DND-41 (cell line): ENCODE measurements at regions not wholly inside any gene's neighbourhood (a gene's known extent, or its start where the extent isn't known, plus 50 kb on each side); places are given as distances from the start of the nearest gene placed in this dataset.

ENCODE experiments used
- CTCF ChIP-seq: IDR thresholded peaks from 2 replicates; pipeline ENCODE4 v1.5.1; 2012; ENCODE audit warnings: borderline replicate concordance, low read length, moderate library complexity, mild to moderate bottlenecking; ENCODE audit not compliant: poor library complexity, severe bottlenecking; ENCODE audit errors: extremely low read depth
- EZH2 ChIP-seq: IDR thresholded peaks from 3 replicates; pipeline ENCODE4 v1.6.1; 2012; ENCODE audit warnings: borderline replicate concordance, low read depth, mild to moderate bottlenecking, moderate library complexity, low read length, inconsistent platforms; ENCODE audit not compliant: severe bottlenecking

DNA sequence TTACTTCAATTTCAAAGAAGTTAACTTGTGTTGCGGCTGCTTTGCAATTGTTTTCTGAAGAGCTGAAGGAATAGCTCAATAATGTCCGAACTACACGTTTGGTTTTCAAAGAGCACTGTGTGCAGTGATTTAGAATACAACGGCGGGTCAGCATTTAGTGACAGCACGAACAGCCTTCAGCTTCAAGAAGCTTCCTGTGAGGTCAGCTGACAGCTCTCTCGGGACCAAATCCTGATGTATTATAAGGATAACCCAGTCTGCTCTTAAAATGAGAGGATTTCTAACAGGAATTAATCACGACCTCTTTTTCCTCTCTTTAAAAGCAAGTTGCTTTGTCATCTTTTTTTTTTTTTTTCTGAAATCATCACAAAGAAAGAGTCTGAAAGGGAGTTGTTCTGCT is 97.9 kb upstream of the UNC13C start:
- no peak for TF ChIP-seq EZH2
- no peak for TF ChIP-seq CTCF
